H1 (cell line): ENCODE measurements at regions not wholly inside any gene's neighbourhood (a gene's known extent, or its start where the extent isn't known, plus 50 kb on each side); places are given as distances from the start of the nearest gene placed in this dataset.

Experiments
- CTCF ChIA-PET: fragments of 300-600 bp; sonication (Branson Sonifier 250); formaldehyde crosslinking; loops from one replicate; lab custom pipeline; 2021; ENCODE audit not compliant: partially characterized antibody; lab: Charles Lee
- POLR2A ChIA-PET: fragments of 300-600 bp; sonication (Branson Sonifier 250); formaldehyde crosslinking; loops from one replicate; lab custom pipeline; 2021; ENCODE audit warnings: inconsistent platforms; ENCODE audit not compliant: partially characterized antibody; lab: Charles Lee
- DNase-seq, 2 experiments: peaks; one replicate each; pipeline versions ENCODE4 v3.0.0 to v3.0.0-alpha.2; 2010 to 2022; ENCODE audit warnings: low spot score in 2 of 2, low read depth in 1 of 2, mixed read lengths in 1 of 2
- FAIRE-seq: peaks from 2 replicates; lab custom pipeline; 2011; peaks lifted over from hg19 to GRCh38; lab: Jason Lieb, UNC
- H2AFZ ChIP-seq: 2 replicates; pipeline ENCODE4 v1.8.1; 2012; ENCODE audit warnings: low read length, inconsistent platforms
- H2AK5ac ChIP-seq: 2 replicates; pipeline ENCODE4 v1.6.1; 2013; ENCODE audit warnings: low read depth, low read length
- H2BK120ac ChIP-seq: replicated peaks from 2 replicates; pipeline ENCODE3; 2013; ENCODE audit warnings: low read depth, low read length, inconsistent platforms
- H2BK12ac ChIP-seq: 2 replicates; pipeline ENCODE4 v1.6.1; 2013; ENCODE audit warnings: low read depth, low read length
- H2BK15ac ChIP-seq: 2 replicates; pipeline ENCODE4 v1.6.1; 2013; ENCODE audit warnings: low read length
- H2BK20ac ChIP-seq: 2 replicates; pipeline ENCODE4 v1.6.1; 2013; ENCODE audit warnings: low read length
- H2BK5ac ChIP-seq: 2 replicates; pipeline ENCODE4 v1.6.1; 2013; ENCODE audit warnings: low read depth, low read length
- H3K14ac ChIP-seq: 2 replicates; pipeline ENCODE4 v1.6.1; 2013; ENCODE audit warnings: inconsistent platforms; ENCODE audit not compliant: insufficient read length
- H3K18ac ChIP-seq: 2 replicates; pipeline ENCODE4 v1.6.1; 2013; ENCODE audit warnings: low read length; ENCODE audit errors: extremely low read depth
- H3K23ac ChIP-seq: 2 replicates; pipeline ENCODE4 v1.6.1; 2013; ENCODE audit warnings: inconsistent platforms; ENCODE audit not compliant: insufficient read length
- H3K23me2 ChIP-seq: 2 replicates; pipeline ENCODE4 v1.6.1; 2013; ENCODE audit warnings: low read depth, low read length
- H3K27ac ChIP-seq: 2 replicates; pipeline ENCODE4 v1.6.1; 2011; ENCODE audit warnings: low read depth, low read length, inconsistent platforms
- H3K27me3 ChIP-seq, 4 experiments: replicated peaks in 1 of 4; 1 replicate in 1 of 4; 2 replicates in 3 of 4; pipeline versions ENCODE4 v1.6.1 to v1.8.1; 2011 to 2013; ENCODE audit warnings: low read length in 3 of 4, mild to moderate bottlenecking in 3 of 4, inconsistent platforms in 2 of 4, mixed read lengths in 2 of 4, moderate library complexity in 1 of 4; ENCODE audit not compliant: control insufficient read depth in 3 of 4, insufficient read depth in 3 of 4; ENCODE audit errors: extremely low read depth in 1 of 4
- H3K36me3 ChIP-seq, 4 experiments: 2 replicates each; pipeline versions ENCODE4 v1.6.1 to v1.8.1; 2011 to 2013; ENCODE audit warnings: mild to moderate bottlenecking in 4 of 4, low read length in 3 of 4, moderate library complexity in 2 of 4, control low read depth in 1 of 4, inconsistent platforms in 1 of 4; ENCODE audit not compliant: insufficient read depth in 4 of 4, control insufficient read depth in 2 of 4
- H3K4ac ChIP-seq: replicated peaks from 2 replicates; pipeline ENCODE3; 2013; ENCODE audit warnings: low read length, low read depth, mixed read lengths, inconsistent platforms; ENCODE audit not compliant: insufficient read length
- H3K4me1 ChIP-seq, 4 experiments: replicated peaks in 1 of 4; 1 replicate in 1 of 4; 2 replicates in 3 of 4; pipeline versions ENCODE4 v1.6.1 to v1.8.1; 2011 to 2013; ENCODE audit warnings: low read length in 3 of 4, inconsistent platforms in 2 of 4, mixed read lengths in 1 of 4; ENCODE audit not compliant: insufficient read depth in 4 of 4, control insufficient read depth in 3 of 4
- H3K4me2 ChIP-seq, 2 experiments: 2 replicates each; pipeline versions ENCODE4 v1.6.1 to v1.8.1; 2011 to 2013; ENCODE audit warnings: low read depth in 2 of 2, low read length in 2 of 2, control low read depth in 1 of 2, inconsistent platforms in 1 of 2, mild to moderate bottlenecking in 1 of 2; ENCODE audit not compliant: insufficient read depth in 1 of 2
- H3K4me3 ChIP-seq, 4 experiments: fragments of 200-600, 300-600 bp in 1 of 4; sonication (generic), shearing (Covaris generic), sonication (Bioruptor Twin) in 1 of 4; 2 replicates each; pipeline versions ENCODE4 v1.5.1 to v1.8.1; 2011 to 2016; ENCODE audit warnings: low read length in 4 of 4, low read depth in 3 of 4, control low read depth in 2 of 4, inconsistent platforms in 2 of 4, mild to moderate bottlenecking in 2 of 4, mixed read lengths in 1 of 4, moderate library complexity in 1 of 4; ENCODE audit not compliant: insufficient read depth in 2 of 4; ENCODE audit errors: extremely low read depth in 1 of 4
- H3K56ac ChIP-seq: replicated peaks from 2 replicates; pipeline ENCODE3; 2013; ENCODE audit warnings: low read depth, mild to moderate bottlenecking, mixed read lengths, low read length, inconsistent platforms; ENCODE audit not compliant: insufficient read length
- H3K79me1 ChIP-seq: 2 replicates; pipeline ENCODE4 v1.6.1; 2013; ENCODE audit warnings: low read depth, low read length, control low read depth
- H3K79me2 ChIP-seq, 2 experiments: 2 replicates each; pipeline versions ENCODE4 v1.6.1 to v1.8.1; 2012 to 2013; ENCODE audit warnings: low read length in 2 of 2, mild to moderate bottlenecking in 2 of 2, inconsistent platforms in 1 of 2; ENCODE audit not compliant: insufficient read depth in 2 of 2, control insufficient read depth in 1 of 2
- H3K9ac ChIP-seq, 4 experiments: replicated peaks in 1 of 4; 1 replicate in 1 of 4; 2 replicates in 3 of 4; pipeline versions ENCODE4 v1.6.1 to v1.8.1; 2011 to 2013; ENCODE audit warnings: low read depth in 3 of 4, low read length in 3 of 4, control low read depth in 2 of 4, mild to moderate bottlenecking in 2 of 4, moderate library complexity in 2 of 4, inconsistent platforms in 1 of 4; ENCODE audit errors: extremely low read depth in 1 of 4
- H3K9me3 ChIP-seq, 2 experiments: 2 replicates each; pipeline versions ENCODE4 v1.6.1 to v1.8.1; 2012 to 2013; ENCODE audit warnings: mild to moderate bottlenecking in 2 of 2, moderate library complexity in 2 of 2, control low read depth in 1 of 2, inconsistent platforms in 1 of 2, low read depth in 1 of 2, low read length in 1 of 2, mixed read lengths in 1 of 2; ENCODE audit not compliant: insufficient read depth in 2 of 2
- H4K20me1 ChIP-seq, 2 experiments: replicated peaks in 1 of 2; 2 replicates each; pipeline versions ENCODE3 to v1.8.1; 2011 to 2013; ENCODE audit warnings: inconsistent platforms in 2 of 2, low read length in 2 of 2, mild to moderate bottlenecking in 1 of 2; ENCODE audit not compliant: insufficient read depth in 2 of 2, control insufficient read depth in 1 of 2
- H4K5ac ChIP-seq: 2 replicates; pipeline ENCODE4 v1.6.1; 2013; ENCODE audit warnings: low read length, low read depth, mixed read lengths, inconsistent platforms; ENCODE audit not compliant: insufficient read length
- H4K8ac ChIP-seq: 2 replicates; pipeline ENCODE4 v1.8.0; 2013; ENCODE audit warnings: mild to moderate bottlenecking, moderate library complexity, low read length, inconsistent platforms; ENCODE audit not compliant: insufficient read depth; ENCODE audit errors: extremely low read depth
- H4K91ac ChIP-seq: replicated peaks from 2 replicates; pipeline ENCODE3; 2013; ENCODE audit warnings: low read length, mixed read lengths, inconsistent platforms; ENCODE audit not compliant: insufficient read length
- CBX8 ChIP-seq: fragments of 300-800, 300-1000 bp; sonication (generic); IDR thresholded peaks from 2 replicates; pipeline ENCODE4 v1.7.1; 2016; ENCODE audit warnings: low read depth, low read length, borderline replicate concordance
- CEBPB ChIP-seq: IDR thresholded peaks from 2 replicates; pipeline ENCODE4 v1.6.1; 2012; ENCODE audit warnings: low read depth, low read length
- EP300 ChIP-seq, 2 experiments: IDR thresholded peaks; 1 replicate in 1 of 2; 2 replicates in 1 of 2; pipeline ENCODE4 v1.6.1; 2011 to 2012; ENCODE audit warnings: low read depth in 2 of 2, low read length in 2 of 2, mild to moderate bottlenecking in 2 of 2, borderline replicate concordance in 1 of 2, inconsistent platforms in 1 of 2, moderate library complexity in 1 of 2
- GTF2F1 ChIP-seq: IDR thresholded peaks from 2 replicates; pipeline ENCODE4 v1.6.1; 2012; ENCODE audit warnings: low read depth, low read length, improper control_type of control experiment, borderline replicate concordance
- HDAC6 ChIP-seq: IDR thresholded peaks from one replicate; pipeline ENCODE4 v1.7.1; 2012; ENCODE audit warnings: low read depth, mild to moderate bottlenecking, inconsistent platforms, low read length, moderate library complexity
- RAD21 ChIP-seq, 2 experiments: IDR thresholded peaks in 1 of 2; conservative IDR thresholded peaks in 1 of 2; 2 replicates each; pipeline ENCODE4 v1.6.1; 2011; ENCODE audit warnings: low read depth in 2 of 2, low read length in 2 of 2, improper control_type of control experiment in 1 of 2, inconsistent platforms in 1 of 2, mild to moderate bottlenecking in 1 of 2, moderate library complexity in 1 of 2
- SRF ChIP-seq: IDR thresholded peaks from 2 replicates; pipeline ENCODE4 v1.6.1; 2011; ENCODE audit warnings: mild to moderate bottlenecking, low read depth, low read length, moderate library complexity
- TBP ChIP-seq: IDR thresholded peaks from 2 replicates; pipeline ENCODE4 v1.6.1; 2011; ENCODE audit warnings: low read depth, low read length, improper control_type of control experiment
- YY1 ChIP-seq: IDR thresholded peaks from 2 replicates; pipeline ENCODE4 v1.6.1; 2011; ENCODE audit warnings: low read depth, mild to moderate bottlenecking, low read length
- WGBS, 2 experiments: shearing (Covaris generic) in 1 of 2; methylation state at CpG; one replicate each; pipeline versions ENCODE4 v1.1.6 to v1.1.7; 2013 to 2015; ENCODE audit warnings: low lambda C conversion rate in 2 of 2, mixed read lengths in 2 of 2, inconsistent platforms in 1 of 2, low coverage in 1 of 2, missing lambda C conversion rate in 1 of 2; ENCODE audit not compliant: insufficient replicate concordance in 2 of 2, insufficient coverage in 1 of 2, insufficient read length in 1 of 2; ENCODE audit errors: extremely low coverage in 1 of 2, missing lambda C conversion rate in 1 of 2; 5-methylcytosine and 5-hydroxymethylcytosine counted together
- TF ChIP-seq, protein P1 (sequence below): IDR thresholded peaks from 2 replicates; pipeline ENCODE4 v1.6.1; 2012; ENCODE audit warnings: low read length, inconsistent platforms

DNA sequence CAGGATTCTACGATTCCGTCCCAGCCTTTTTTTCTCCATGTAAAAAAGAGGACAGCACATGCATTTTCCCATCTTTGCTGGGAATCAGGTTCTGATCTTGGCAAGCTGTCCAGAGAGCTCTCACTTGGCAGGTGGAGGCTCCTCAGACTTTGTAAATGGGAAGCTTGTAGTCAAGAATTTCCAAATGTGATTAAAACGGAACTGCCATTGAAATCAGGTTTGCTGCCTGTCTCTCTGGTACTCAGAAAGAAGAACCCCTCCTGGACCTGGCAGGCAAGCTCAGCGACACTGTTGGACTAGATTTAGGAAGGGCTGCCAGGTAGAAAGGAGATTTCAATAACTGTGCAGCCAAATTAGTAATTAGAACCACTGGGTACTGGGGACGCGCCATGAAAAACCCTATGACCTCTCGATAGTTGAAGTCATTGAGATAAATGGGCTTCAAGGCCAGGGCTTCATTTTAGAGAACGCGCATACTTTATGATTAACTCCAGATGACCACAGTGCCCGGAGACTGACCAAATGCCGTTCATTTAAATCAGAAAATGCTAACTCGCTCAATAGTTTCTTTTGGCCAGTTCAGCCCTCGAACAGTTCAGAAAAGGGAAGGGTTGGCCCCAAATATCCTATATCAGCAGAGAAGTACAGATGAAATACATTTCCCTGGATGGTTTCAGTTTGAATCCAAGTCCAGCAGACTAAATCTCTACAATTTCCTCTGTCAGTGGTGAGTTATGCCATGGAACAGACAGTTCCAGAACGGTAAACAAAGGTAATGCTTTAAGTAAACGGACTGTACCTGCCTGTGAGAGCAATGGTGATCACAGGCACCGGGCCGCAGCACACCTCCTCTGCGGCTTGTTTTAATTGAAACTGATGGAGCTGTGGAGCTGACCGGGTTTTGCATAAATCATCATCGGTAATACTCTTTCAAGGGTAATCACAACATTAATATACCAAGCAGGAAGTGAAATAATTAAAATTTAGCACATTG, 517.4 kb downstream of the RFC3 start:
- 0 out of 4 replicates have a peak, but pooled peaks cover 0 to 3% of the 10 kb centered on the region in 2 experiments for H3K9me3 ChIP-seq
- H3K18ac ChIP-seq, result no peak overlapping the region
- no peak overlapping the region for H2BK15ac ChIP-seq
- H3K79me1 ChIP-seq, result no peaks in the 10 kb centered on the region
- no peak overlapping the region for H2BK120ac ChIP-seq
- H3K9ac ChIP-seq, result no peak overlapping the region
- no peaks in the 10 kb centered on the region for H3K23me2 ChIP-seq
- no peak overlapping the region for H3K14ac ChIP-seq
- no peak overlapping the region for H2BK20ac ChIP-seq
- H3K27me3 ChIP-seq, result no peaks in the 10 kb centered on the region
- no peak overlapping the region for H3K4me2 ChIP-seq
- no peak overlapping the region for H3K56ac ChIP-seq
- peaks cover 0 to 3% (median 1%) of the 10 kb centered on the region in 4 experiments; a peak in 1 of 7 replicates for H3K4me1 ChIP-seq
- DNase-seq (no peak), FAIRE-seq (no peak)
- no peak overlapping the region for H3K4ac ChIP-seq
- ChIA-PET POLR2A (no interaction called here), CTCF (interaction anchor here (0.5 kb wide), 1 partner anchor 48 kb away, joined by 4 read pairs; no protein-coding TSS in a partner anchor)
- no peaks in the 10 kb centered on the region for H3K36me3 ChIP-seq
- H4K8ac ChIP-seq, result no peak overlapping the region
- no peak overlapping the region for H2BK12ac ChIP-seq
- H4K20me1 ChIP-seq, result no peaks in the 10 kb centered on the region
- H2AFZ ChIP-seq, result no peak overlapping the region
- H3K79me2 ChIP-seq, result no peaks in the 10 kb centered on the region
- H2AK5ac ChIP-seq, result no peak overlapping the region
- no peak overlapping the region for H3K4me3 ChIP-seq
- 90% methylated on average over 20 of the region's 20 CpGs; no CpG with 5 or more reads in 1 of the 2 experiments for WGBS, 2 experiments
- no peak overlapping the region for H3K23ac ChIP-seq
- no peak overlapping the region for H2BK5ac ChIP-seq
- H4K91ac ChIP-seq, result no peak overlapping the region
- H4K5ac ChIP-seq, result no peak overlapping the region
- H3K27ac ChIP-seq, result no peak overlapping the region
- no peak for TF ChIP-seq HDAC6
- no peak for TF ChIP-seq CEBPB
- TF ChIP-seq, protein P1, sequence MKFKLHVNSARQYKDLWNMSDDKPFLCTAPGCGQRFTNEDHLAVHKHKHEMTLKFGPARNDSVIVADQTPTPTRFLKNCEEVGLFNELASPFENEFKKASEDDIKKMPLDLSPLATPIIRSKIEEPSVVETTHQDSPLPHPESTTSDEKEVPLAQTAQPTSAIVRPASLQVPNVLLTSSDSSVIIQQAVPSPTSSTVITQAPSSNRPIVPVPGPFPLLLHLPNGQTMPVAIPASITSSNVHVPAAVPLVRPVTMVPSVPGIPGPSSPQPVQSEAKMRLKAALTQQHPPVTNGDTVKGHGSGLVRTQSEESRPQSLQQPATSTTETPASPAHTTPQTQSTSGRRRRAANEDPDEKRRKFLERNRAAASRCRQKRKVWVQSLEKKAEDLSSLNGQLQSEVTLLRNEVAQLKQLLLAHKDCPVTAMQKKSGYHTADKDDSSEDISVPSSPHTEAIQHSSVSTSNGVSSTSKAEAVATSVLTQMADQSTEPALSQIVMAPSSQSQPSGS, result no peak
- no peak for TF ChIP-seq EP300 (IDR thresholded peaks at IDR 0.05; ENCODE audit: borderline replicate concordance in 1 of 2, low read depth in 2 of 2, low read length in 2 of 2)
- no peak for TF ChIP-seq YY1
- no peak for TF ChIP-seq RAD21 (IDR thresholded peaks at IDR 0.05 in 1 of 2, conservative IDR thresholded peaks at IDR 0.05 in 1 of 2; ENCODE audit: low read depth in 2 of 2, low read length in 2 of 2)
- TF ChIP-seq TBP, result no peak
- no peak for TF ChIP-seq GTF2F1
- no peak for TF ChIP-seq SRF
- TF ChIP-seq CBX8, result no peak
